Omental fat pad (tissue), 3 donors: ENCODE measurements at regions not wholly inside any gene's neighbourhood (a gene's known extent, or its start where the extent isn't known, plus 50 kb on each side); places are given as distances from the start of the nearest gene placed in this dataset.

Experiments used
- ATAC-seq: fragments of 150-250 bp; one replicate; pipeline ENCODE4 v1.9.1; 2016; ENCODE audit warnings: mild to moderate bottlenecking, moderate library complexity; ENCODE audit not compliant: low FRiP score
- DNase-seq: peaks from one replicate; pipeline ENCODE4 v3.0.0-alpha.2; 2019; ENCODE audit warnings: low spot score
- TF ChIP-seq, protein P1 (sequence below), 3 donors: fragments of 450-650 bp; IDR thresholded peaks; one replicate each; pipeline ENCODE4 v1.5.1; 2016 to 2017; ENCODE audit warnings: antibody characterized with exemption in 3 of 3, mild to moderate bottlenecking in 3 of 3, moderate library complexity in 2 of 3

DNA sequence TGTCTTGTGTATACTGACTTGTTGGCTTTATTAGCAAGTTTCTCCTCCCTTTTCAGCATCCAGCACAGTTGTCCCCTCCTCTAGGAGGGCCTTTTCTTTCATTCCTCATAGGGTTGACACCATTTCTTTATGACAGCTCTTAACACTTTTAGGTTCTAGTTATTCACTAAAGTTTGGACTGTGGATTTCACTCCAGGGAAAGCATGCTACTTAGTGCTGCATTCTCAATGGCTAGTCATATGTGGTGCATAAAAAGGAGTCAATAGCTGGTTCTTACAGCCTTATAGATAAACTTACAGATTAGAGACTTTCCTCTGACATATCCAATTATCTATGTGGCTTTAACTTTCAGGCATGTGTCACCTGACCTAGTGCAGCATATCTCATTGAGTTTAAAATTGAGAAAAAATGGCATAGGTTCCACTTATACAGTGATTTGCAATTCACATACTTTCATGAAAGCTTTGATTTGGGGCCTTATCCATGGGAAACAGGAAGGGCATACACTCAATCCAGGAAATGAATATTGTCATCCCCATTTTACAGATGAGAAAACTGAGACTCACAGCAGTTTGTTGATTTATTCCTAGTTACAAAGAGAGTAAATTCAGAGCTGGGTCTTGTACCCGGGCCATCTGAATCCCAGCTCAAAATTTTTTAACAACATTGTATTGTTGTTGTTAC, 289.7 kb downstream of the LPIN1 start:
- TF ChIP-seq, protein P1, sequence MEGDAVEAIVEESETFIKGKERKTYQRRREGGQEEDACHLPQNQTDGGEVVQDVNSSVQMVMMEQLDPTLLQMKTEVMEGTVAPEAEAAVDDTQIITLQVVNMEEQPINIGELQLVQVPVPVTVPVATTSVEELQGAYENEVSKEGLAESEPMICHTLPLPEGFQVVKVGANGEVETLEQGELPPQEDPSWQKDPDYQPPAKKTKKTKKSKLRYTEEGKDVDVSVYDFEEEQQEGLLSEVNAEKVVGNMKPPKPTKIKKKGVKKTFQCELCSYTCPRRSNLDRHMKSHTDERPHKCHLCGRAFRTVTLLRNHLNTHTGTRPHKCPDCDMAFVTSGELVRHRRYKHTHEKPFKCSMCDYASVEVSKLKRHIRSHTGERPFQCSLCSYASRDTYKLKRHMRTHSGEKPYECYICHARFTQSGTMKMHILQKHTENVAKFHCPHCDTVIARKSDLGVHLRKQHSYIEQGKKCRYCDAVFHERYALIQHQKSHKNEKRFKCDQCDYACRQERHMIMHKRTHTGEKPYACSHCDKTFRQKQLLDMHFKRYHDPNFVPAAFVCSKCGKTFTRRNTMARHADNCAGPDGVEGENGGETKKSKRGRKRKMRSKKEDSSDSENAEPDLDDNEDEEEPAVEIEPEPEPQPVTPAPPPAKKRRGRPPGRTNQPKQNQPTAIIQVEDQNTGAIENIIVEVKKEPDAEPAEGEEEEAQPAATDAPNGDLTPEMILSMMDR (IDR thresholded peaks at IDR 0.05): no peak
- DNase-seq: no peak
- no peak for ATAC-seq

DNA sequence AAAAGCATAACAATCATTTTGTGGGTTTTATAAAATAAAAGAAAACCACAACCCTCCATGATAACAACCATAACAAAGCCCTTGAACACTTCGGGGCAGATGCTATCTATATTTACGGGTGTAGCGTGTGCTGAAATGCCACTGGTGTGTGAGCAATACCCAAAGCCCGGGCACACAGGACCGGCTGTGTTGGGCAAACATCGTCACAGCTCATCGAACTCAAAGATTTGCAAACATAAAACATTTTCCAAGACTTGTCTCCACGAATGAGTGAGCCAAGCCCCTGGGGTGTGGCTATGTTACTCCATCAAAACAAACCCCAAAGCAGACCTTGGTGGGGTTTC, 290.2 kb downstream of the LPIN1 start:
- ATAC-seq: no peak
- DNase-seq: no peak
- TF ChIP-seq, protein P1 (IDR thresholded peaks at IDR 0.05): no peak

DNA sequence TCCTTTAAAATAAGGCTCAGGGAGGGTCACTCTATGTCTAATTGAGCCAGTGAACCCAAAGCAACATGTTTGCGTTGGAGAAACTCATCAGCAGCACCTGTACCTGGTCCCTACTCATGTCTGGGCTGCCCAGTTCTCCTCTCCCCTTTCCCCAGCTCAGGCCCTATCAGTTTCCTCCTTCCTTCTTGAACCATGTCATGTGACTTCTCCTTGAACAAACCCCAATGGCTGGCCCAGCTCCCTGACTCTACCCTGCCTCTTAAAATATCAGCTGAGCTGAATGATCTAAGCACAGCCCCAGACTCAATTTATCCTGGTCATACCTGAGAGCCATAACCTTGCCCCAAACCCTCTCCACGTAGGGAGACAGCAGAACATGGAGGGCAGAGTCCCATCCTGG, 290.9 kb downstream of the LPIN1 start:
- ATAC-seq (no peak), DNase-seq (no peak)
- TF ChIP-seq, protein P1 (IDR thresholded peaks at IDR 0.05): no peak

DNA sequence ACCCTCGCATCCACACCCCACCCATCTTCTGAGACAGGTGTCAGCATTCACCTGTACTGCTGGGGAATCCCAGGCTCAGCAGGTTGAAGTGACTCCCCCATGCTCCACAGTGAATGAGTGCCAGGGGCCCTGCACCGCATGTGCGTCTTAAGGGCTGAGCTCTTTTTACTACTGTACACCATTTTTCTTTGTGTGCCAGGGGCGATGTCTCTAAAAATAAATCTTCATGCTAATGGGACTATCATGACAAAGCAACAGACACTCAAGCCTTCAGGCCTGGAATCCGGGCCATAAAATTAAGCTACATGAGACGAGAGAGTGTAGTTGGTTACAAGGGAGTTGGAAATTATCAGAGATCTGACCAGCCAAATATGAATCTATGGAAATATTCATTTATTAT, 294.8 kb downstream of the LPIN1 start:
- ATAC-seq (no peak), DNase-seq (no peak)
- TF ChIP-seq, protein P1 (IDR thresholded peaks at IDR 0.05): no peak

DNA sequence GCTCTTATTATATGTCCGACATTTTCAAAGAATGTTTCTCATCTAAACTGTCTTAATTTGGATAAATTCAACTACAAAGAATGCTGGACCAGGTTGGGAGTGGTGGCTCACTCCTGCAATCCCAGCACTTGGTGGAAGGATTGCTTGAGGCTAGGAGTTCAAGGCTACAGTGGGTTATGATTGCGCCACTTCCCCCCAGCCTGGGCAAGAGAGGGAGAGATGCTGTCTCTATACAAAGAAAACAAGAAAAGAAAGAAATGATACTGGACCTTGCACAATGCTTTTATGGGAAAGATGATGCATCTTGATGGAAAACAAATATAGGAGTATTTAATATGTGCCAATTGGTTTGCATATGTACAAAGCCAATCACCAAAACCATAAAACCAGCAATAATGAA, 296.7 kb downstream of the LPIN1 start:
- DNase-seq (no peak), ATAC-seq (no peak)
- TF ChIP-seq, protein P1 (IDR thresholded peaks at IDR 0.05): no peak

DNA sequence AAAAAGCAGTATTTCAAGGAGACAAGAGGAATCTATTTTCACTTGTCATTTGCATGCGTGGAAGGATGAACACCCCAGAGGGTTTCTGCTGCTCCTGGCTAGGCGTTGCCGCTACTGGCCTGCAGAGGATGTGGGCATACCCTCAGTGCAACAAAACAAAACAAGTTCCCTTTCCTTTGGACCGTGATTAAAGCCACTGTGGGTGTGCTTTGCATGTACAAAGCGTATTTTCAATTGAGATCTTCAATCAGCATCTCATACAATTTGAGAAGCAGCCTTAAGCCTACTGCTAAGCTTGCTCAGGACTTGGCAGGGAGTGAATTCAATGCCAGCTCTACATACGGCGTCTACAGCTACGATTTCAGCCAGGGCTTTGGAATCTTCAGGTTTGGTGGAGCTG, 298.4 kb downstream of the LPIN1 start:
- DNase-seq (no peak), ATAC-seq (no peak)
- TF ChIP-seq, protein P1 (IDR thresholded peaks at IDR 0.05): no peak

DNA sequence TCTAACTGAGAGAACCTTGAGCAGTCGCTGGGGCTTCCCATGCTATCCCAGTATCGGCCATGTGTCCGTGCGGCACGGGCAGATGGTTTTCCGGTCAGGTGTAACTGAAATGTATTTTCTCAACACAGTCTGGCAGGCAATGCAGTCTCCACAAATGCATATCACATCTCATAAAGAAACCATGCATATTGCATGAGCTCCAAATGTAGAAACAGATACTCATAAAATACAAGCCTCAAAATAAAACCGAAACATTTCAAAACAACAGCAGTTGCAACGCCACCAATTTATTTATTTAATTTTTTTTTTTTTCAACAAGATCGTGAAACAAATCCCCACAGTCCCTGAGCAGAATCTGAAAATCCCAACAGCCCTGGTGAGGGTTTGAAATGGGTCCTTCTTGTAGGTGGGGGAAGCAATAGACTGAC, 299.4 kb downstream of the LPIN1 start:
- TF ChIP-seq, protein P1 (IDR thresholded peaks at IDR 0.05): no peak
- no peak for DNase-seq
- no peak for ATAC-seq
